ENCODE measurements at regions not wholly inside any gene's neighbourhood (a gene's known extent, or its start where the extent isn't known, plus 50 kb on each side); places are given as distances from the start of the nearest gene placed in this dataset.

DNA sequence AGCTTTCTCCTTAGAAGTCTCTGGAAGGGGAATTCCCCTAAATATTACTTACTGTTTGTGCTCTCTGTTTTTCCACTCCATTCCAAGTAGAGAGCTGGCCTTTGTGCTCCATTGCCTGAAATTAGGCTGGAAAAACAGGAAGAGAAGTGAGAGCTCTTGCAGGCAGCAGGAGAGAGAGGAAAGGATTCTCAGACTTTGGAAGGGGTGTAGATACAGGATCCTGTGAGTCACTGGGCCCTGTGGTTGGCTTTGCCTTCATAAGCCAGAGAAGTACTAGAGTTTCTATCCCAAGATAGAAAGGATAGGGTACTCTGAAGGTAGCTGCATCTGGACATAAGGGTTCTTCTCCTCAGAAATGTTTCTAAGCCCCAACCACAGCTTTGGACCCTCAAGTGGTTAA, 188.9 kb downstream of the CMPK2 start:
- TF ChIP-seq, protein P1, sequence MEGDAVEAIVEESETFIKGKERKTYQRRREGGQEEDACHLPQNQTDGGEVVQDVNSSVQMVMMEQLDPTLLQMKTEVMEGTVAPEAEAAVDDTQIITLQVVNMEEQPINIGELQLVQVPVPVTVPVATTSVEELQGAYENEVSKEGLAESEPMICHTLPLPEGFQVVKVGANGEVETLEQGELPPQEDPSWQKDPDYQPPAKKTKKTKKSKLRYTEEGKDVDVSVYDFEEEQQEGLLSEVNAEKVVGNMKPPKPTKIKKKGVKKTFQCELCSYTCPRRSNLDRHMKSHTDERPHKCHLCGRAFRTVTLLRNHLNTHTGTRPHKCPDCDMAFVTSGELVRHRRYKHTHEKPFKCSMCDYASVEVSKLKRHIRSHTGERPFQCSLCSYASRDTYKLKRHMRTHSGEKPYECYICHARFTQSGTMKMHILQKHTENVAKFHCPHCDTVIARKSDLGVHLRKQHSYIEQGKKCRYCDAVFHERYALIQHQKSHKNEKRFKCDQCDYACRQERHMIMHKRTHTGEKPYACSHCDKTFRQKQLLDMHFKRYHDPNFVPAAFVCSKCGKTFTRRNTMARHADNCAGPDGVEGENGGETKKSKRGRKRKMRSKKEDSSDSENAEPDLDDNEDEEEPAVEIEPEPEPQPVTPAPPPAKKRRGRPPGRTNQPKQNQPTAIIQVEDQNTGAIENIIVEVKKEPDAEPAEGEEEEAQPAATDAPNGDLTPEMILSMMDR (IDR thresholded peaks at IDR 0.05) = no peak
- TF ChIP-seq ZFX (IDR thresholded peaks at IDR 0.05; ENCODE audit: borderline replicate concordance) = no peak

All from 22Rv1 (cell line).